ENCODE measurements at regions not wholly inside any gene's neighbourhood (a gene's known extent, or its start where the extent isn't known, plus 50 kb on each side); places are given as distances from the start of the nearest gene placed in this dataset.

DNA sequence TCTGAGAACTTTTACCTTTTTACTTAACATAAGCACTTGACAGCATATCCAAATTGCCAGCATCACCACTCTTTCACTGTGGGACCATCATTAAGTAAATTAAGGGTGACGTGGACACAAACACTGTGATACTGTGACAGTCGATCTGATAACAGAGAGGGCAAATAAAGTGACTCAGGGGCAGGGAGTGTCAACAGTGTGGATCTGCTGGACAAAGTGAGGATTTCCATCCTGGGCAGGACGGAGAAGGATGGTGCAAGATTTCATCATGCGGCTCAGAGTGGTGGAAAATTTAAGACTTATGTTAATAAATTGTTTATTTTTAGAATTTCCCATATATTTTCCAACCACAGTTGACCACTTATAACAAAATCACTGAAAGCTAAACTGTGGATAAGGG, 60.0 kb upstream of the WDFY2 start:
- no peak for DNase-seq (ENCODE audit: insufficient read length, low spot score, missing footprints)
- Histone ChIP-seq H3K27ac (ENCODE audit: low read depth, low read length) (peak overlapping the region; percentile 87), H3K4me2 (ENCODE audit: insufficient read depth, low read length) (peak overlapping the region; percentile 12)

DNA sequence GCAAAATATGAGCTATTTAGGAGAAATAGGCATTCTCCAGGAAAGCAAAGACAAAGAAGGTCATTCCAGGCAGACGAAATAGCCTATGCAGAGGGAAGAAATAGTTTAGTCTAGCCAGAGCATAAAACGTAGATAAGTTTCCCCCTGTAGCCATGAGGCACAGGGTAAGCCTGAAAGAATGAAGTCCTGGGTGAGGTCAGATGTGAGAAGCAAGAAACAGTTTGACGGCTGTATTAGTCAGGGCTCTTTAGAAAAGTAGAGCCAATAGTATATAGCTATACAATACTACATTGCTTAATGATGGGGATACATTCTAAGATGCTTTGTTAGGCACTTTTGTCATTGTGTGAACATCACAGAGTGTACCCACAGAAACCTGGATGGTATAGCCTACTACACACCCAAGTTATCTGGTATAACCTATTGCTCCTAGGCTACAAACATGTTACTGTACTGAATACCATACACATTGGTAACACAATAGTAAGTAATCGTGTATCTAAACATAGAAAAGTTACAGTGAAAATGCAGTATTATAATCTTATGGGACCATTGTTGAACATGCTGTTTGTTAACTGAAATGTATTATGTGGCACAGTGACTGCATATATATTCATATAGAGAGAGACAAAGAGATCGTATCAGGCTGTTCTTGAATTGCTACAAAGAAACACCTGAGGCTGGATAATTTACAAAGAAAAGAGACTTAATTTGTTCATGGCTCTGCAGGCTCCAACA, 59.3 kb upstream of the WDFY2 start:
- Histone ChIP-seq H3K4me1 (ENCODE audit: insufficient read depth, low read length) (peaks cover 40% of the 10 kb centered on the region), H3K27me3 (ENCODE audit: insufficient read depth, low read length) (no peaks in the 10 kb centered on the region), H3K36me3 (ENCODE audit: insufficient read depth, low read length) (no peaks in the 10 kb centered on the region), H3K9me3 (ENCODE audit: low read depth, low read length) (peaks cover 3% of the 10 kb centered on the region), H4K20me1 (ENCODE audit: insufficient read depth, low read length) (no peaks in the 10 kb centered on the region), H3K4me3 (ENCODE audit: insufficient read depth, low read length) (no peak overlapping the region), H3K27ac (ENCODE audit: low read depth, low read length) (peak overlapping the region; percentile 87), H3K79me2 (ENCODE audit: insufficient read depth, low read length) (no peaks in the 10 kb centered on the region), H2AFZ (ENCODE audit: low read length) (no peak overlapping the region), H3K4me2 (ENCODE audit: insufficient read depth, low read length) (peak overlapping the region; percentile 12)
- DNase-seq (ENCODE audit: insufficient read length, low spot score, missing footprints), result no peak
- TF ChIP-seq, protein P1, sequence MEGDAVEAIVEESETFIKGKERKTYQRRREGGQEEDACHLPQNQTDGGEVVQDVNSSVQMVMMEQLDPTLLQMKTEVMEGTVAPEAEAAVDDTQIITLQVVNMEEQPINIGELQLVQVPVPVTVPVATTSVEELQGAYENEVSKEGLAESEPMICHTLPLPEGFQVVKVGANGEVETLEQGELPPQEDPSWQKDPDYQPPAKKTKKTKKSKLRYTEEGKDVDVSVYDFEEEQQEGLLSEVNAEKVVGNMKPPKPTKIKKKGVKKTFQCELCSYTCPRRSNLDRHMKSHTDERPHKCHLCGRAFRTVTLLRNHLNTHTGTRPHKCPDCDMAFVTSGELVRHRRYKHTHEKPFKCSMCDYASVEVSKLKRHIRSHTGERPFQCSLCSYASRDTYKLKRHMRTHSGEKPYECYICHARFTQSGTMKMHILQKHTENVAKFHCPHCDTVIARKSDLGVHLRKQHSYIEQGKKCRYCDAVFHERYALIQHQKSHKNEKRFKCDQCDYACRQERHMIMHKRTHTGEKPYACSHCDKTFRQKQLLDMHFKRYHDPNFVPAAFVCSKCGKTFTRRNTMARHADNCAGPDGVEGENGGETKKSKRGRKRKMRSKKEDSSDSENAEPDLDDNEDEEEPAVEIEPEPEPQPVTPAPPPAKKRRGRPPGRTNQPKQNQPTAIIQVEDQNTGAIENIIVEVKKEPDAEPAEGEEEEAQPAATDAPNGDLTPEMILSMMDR (IDR thresholded peaks at IDR 0.05; ENCODE audit: extremely low read depth, low read depth, low read length), result no peak

More for the DNA sequence above, 60.0 kb upstream of the WDFY2 start:
- Histone ChIP-seq H3K27me3 (ENCODE audit: insufficient read depth, low read length) (no peaks in the 10 kb centered on the region), H3K4me1 (ENCODE audit: insufficient read depth, low read length) (peaks cover 47% of the 10 kb centered on the region), H3K79me2 (ENCODE audit: insufficient read depth, low read length) (no peaks in the 10 kb centered on the region), H3K4me3 (ENCODE audit: insufficient read depth, low read length) (no peak overlapping the region), H3K36me3 (ENCODE audit: insufficient read depth, low read length) (no peaks in the 10 kb centered on the region), H4K20me1 (ENCODE audit: insufficient read depth, low read length) (no peaks in the 10 kb centered on the region), H2AFZ (ENCODE audit: low read length) (peak overlapping the region; percentile 13), H3K9me3 (ENCODE audit: low read depth, low read length) (peaks cover 3% of the 10 kb centered on the region)
- TF ChIP-seq, protein P1 (IDR thresholded peaks at IDR 0.05; ENCODE audit: extremely low read depth, low read depth, low read length), result no peak

GRCh38 chr13:51525567-51526167, 58.6 kb upstream of the WDFY2 start:
- H4K20me1 ChIP-seq (ENCODE audit: insufficient read depth, low read length), result no peaks in the 10 kb centered on the region
- TF ChIP-seq, protein P1 (IDR thresholded peaks at IDR 0.05; ENCODE audit: extremely low read depth, low read depth, low read length), result no peak
- peaks cover 35% of the 10 kb centered on the region for H3K4me1 ChIP-seq (ENCODE audit: insufficient read depth, low read length)
- no peaks in the 10 kb centered on the region for H3K79me2 ChIP-seq (ENCODE audit: insufficient read depth, low read length)
- H3K36me3 ChIP-seq (ENCODE audit: insufficient read depth, low read length), result no peaks in the 10 kb centered on the region
- H3K4me3 ChIP-seq (ENCODE audit: insufficient read depth, low read length), result no peak overlapping the region
- peaks cover 3% of the 10 kb centered on the region for H3K9me3 ChIP-seq (ENCODE audit: low read depth, low read length)
- H2AFZ ChIP-seq (ENCODE audit: low read length), result peak overlapping the region; percentile 52
- peak overlapping the region; percentile 87 for H3K27ac ChIP-seq (ENCODE audit: low read depth, low read length)
- no peak for DNase-seq (ENCODE audit: insufficient read length, low spot score, missing footprints)
- no peaks in the 10 kb centered on the region for H3K27me3 ChIP-seq (ENCODE audit: insufficient read depth, low read length)
- no peak overlapping the region for H3K4me2 ChIP-seq (ENCODE audit: insufficient read depth, low read length)

DNA sequence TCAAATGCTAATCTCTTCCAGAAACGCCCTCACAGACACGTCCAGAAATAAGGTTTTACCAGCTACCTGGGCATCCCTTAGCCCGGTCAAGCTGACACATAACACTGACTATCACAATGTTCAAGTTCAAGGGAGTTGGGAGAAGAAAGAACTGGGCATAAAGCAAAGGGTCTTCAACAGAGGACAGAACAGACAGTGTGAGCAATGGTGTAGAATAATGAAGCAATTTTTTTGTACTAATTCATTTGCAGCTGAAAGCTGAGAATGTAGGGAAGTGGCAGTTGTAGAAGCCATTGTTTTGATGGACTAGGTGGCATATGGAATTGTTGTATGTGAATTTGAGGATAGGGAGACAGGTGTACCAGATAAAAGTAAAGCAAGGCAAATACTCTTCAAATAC, 58.1 kb upstream of the WDFY2 start:
- H3K4me1 ChIP-seq (ENCODE audit: insufficient read depth, low read length), result peaks cover 35% of the 10 kb centered on the region
- H3K9me3 ChIP-seq (ENCODE audit: low read depth, low read length), result no peaks in the 10 kb centered on the region
- no peaks in the 10 kb centered on the region for H3K79me2 ChIP-seq (ENCODE audit: insufficient read depth, low read length)
- peak overlapping the region; percentile 52 for H2AFZ ChIP-seq (ENCODE audit: low read length)
- H3K36me3 ChIP-seq (ENCODE audit: insufficient read depth, low read length), result no peaks in the 10 kb centered on the region
- no peaks in the 10 kb centered on the region for H4K20me1 ChIP-seq (ENCODE audit: insufficient read depth, low read length)
- peak overlapping the region; percentile 87 for H3K27ac ChIP-seq (ENCODE audit: low read depth, low read length)
- DNase-seq (ENCODE audit: insufficient read length, low spot score, missing footprints), result no peak
- no peak overlapping the region for H3K4me2 ChIP-seq (ENCODE audit: insufficient read depth, low read length)
- TF ChIP-seq, protein P1 (IDR thresholded peaks at IDR 0.05; ENCODE audit: extremely low read depth, low read depth, low read length), result no peak
- no peak overlapping the region for H3K4me3 ChIP-seq (ENCODE audit: insufficient read depth, low read length)
- no peaks in the 10 kb centered on the region for H3K27me3 ChIP-seq (ENCODE audit: insufficient read depth, low read length)

Measured in osteoblast (primary cell).